Liver (tissue), 3 donors: ENCODE measurements at regions not wholly inside any gene's neighbourhood (a gene's known extent, or its start where the extent isn't known, plus 50 kb on each side); places are given as distances from the start of the nearest gene placed in this dataset.

ENCODE experiments used
- EGR1 ChIP-seq, 2 donors: IDR thresholded peaks; 2 replicates each; pipeline ENCODE4 v1.6.1; 2016 to 2018; ENCODE audit warnings: antibody characterized with exemption in 2 of 2, low read depth in 2 of 2
- GABPA ChIP-seq, 2 donors: IDR thresholded peaks in 1 of 2; conservative IDR thresholded peaks in 1 of 2; 2 replicates each; pipeline ENCODE4 v1.6.1; 2016; ENCODE audit warnings: antibody characterized with exemption in 2 of 2, mild to moderate bottlenecking in 1 of 2, moderate library complexity in 1 of 2
- RAD21 ChIP-seq, 2 donors: IDR thresholded peaks; 2 replicates each; pipeline ENCODE4 v1.6.1; 2016; ENCODE audit warnings: antibody characterized with exemption in 2 of 2, mild to moderate bottlenecking in 2 of 2
- RXRA ChIP-seq, 2 donors: IDR thresholded peaks; 2 replicates each; pipeline ENCODE4 v1.6.1; 2017 to 2018; ENCODE audit warnings: antibody characterized with exemption in 2 of 2, mild to moderate bottlenecking in 1 of 2
- TAF1 ChIP-seq: conservative IDR thresholded peaks from 2 replicates; pipeline ENCODE4 v1.6.1; 2016; ENCODE audit warnings: antibody characterized with exemption, mild to moderate bottlenecking
- TF ChIP-seq, protein P1 (sequence below): fragments of 150-350 bp; IDR thresholded peaks from 2 replicates; pipeline ENCODE4 v1.5.1; 2017; ENCODE audit warnings: improper control_type of control experiment, low read depth, low read length; ENCODE audit not compliant: missing input control
- TF ChIP-seq, protein P2 (sequence below): IDR thresholded peaks from 2 replicates; pipeline ENCODE4 v1.6.1; 2016; ENCODE audit warnings: antibody characterized with exemption
- TF ChIP-seq, protein P3 (sequence below): IDR thresholded peaks from 2 replicates; pipeline ENCODE4 v1.6.1; 2016; ENCODE audit warnings: antibody characterized with exemption, mild to moderate bottlenecking
- donor health status: healthy.
- donor health status: healthy.

DNA sequence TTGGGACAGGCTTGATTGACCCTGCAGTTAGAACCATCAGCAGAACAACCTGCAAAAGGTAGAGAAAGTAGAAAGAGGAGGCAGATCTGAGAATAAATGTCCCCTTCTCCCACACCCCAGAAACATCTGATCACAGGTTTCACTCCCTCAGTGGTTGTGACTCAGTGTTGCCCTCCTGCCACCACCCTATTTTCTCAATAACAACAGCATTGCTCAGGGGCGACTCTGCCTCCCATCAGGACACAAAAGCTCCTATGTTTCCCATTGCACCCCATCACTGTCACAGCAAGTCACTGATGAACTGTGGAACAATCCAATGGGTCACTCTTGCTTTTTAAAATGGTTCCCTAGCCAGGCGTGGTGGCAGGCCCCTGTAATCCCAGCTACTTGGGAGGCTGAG lies 110.2 kb downstream of the RASSF10 start:
- TF ChIP-seq GABPA (IDR thresholded peaks at IDR 0.05 in 1 of 2, conservative IDR thresholded peaks at IDR 0.05 in 1 of 2), result no peak
- TF ChIP-seq, protein P1, sequence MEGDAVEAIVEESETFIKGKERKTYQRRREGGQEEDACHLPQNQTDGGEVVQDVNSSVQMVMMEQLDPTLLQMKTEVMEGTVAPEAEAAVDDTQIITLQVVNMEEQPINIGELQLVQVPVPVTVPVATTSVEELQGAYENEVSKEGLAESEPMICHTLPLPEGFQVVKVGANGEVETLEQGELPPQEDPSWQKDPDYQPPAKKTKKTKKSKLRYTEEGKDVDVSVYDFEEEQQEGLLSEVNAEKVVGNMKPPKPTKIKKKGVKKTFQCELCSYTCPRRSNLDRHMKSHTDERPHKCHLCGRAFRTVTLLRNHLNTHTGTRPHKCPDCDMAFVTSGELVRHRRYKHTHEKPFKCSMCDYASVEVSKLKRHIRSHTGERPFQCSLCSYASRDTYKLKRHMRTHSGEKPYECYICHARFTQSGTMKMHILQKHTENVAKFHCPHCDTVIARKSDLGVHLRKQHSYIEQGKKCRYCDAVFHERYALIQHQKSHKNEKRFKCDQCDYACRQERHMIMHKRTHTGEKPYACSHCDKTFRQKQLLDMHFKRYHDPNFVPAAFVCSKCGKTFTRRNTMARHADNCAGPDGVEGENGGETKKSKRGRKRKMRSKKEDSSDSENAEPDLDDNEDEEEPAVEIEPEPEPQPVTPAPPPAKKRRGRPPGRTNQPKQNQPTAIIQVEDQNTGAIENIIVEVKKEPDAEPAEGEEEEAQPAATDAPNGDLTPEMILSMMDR, result no peak
- TF ChIP-seq RXRA (IDR thresholded peaks at IDR 0.05), result no peak
- no peak for TF ChIP-seq EGR1 (IDR thresholded peaks at IDR 0.05; ENCODE audit: low read depth in 2 of 2)
- TF ChIP-seq, protein P2, sequence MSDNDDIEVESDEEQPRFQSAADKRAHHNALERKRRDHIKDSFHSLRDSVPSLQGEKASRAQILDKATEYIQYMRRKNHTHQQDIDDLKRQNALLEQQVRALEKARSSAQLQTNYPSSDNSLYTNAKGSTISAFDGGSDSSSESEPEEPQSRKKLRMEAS, result no peak
- no peak for TF ChIP-seq RAD21 (IDR thresholded peaks at IDR 0.05)
- TF ChIP-seq TAF1, result no peak
- TF ChIP-seq, protein P3, sequence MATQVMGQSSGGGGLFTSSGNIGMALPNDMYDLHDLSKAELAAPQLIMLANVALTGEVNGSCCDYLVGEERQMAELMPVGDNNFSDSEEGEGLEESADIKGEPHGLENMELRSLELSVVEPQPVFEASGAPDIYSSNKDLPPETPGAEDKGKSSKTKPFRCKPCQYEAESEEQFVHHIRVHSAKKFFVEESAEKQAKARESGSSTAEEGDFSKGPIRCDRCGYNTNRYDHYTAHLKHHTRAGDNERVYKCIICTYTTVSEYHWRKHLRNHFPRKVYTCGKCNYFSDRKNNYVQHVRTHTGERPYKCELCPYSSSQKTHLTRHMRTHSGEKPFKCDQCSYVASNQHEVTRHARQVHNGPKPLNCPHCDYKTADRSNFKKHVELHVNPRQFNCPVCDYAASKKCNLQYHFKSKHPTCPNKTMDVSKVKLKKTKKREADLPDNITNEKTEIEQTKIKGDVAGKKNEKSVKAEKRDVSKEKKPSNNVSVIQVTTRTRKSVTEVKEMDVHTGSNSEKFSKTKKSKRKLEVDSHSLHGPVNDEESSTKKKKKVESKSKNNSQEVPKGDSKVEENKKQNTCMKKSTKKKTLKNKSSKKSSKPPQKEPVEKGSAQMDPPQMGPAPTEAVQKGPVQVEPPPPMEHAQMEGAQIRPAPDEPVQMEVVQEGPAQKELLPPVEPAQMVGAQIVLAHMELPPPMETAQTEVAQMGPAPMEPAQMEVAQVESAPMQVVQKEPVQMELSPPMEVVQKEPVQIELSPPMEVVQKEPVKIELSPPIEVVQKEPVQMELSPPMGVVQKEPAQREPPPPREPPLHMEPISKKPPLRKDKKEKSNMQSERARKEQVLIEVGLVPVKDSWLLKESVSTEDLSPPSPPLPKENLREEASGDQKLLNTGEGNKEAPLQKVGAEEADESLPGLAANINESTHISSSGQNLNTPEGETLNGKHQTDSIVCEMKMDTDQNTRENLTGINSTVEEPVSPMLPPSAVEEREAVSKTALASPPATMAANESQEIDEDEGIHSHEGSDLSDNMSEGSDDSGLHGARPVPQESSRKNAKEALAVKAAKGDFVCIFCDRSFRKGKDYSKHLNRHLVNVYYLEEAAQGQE, result no peak
